ENCODE measurements at regions not wholly inside any gene's neighbourhood (a gene's known extent, or its start where the extent isn't known, plus 50 kb on each side); places are given as distances from the start of the nearest gene placed in this dataset.
"Not testable (repeated sequence)": the region's sequence is repeated elsewhere in the genome, so short reads cannot be mapped to it uniquely, and the experiment has no call there.

DNA sequence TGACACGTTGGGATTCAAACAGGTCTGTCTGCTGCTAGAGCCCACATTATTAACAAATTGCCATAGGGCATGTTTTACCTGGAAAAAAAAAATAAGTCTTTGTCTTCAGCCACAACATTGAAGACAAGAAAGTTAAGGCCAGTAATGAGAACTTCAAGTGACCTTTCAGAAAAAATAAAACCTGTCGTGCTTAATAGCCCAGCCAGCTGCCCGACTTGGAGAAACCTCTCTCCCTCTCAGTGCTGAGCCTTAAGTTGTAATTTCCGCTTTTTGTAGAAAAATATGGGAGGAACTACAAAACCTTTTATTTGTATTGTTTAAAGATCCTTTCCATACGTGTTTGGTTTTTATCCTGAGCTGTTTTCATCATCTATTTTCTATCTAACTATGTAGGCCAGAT lies 454.3 kb upstream of the SLITRK6 start:
- not testable (repeated sequence) for H3K4me3 Mint-ChIP-seq; H3K27ac Mint-ChIP-seq; H3K27me3 Mint-ChIP-seq (ENCODE audit: low read depth); DNase-seq (ENCODE audit: low spot score); H3K9me3 Mint-ChIP-seq; H3K4me1 Mint-ChIP-seq (ENCODE audit: low read depth); H3K36me3 Mint-ChIP-seq (ENCODE audit: low read depth)

DNA sequence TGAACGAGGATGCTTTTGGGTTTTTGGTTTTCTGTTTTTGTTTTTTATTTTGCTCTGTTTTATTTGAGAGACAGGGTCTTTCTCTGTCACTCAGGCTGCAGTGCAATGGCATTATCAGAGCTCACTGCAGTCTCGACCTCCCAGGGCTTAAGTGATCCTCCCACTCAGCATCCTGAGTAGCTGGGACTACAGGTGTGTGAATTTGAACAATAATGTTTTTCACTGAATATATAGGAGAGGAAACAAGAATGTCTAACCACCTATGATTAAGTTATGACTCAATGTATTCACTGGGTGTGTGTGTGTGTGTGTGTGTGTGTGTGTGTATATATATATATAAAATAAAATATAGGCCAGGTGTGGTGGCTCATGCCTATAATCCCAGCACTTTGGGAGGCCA lies 456.6 kb upstream of the SLITRK6 start:
- H3K9me3 Mint-ChIP-seq; H3K36me3 Mint-ChIP-seq (ENCODE audit: low read depth); H3K4me3 Mint-ChIP-seq; H3K27me3 Mint-ChIP-seq (ENCODE audit: low read depth); DNase-seq (ENCODE audit: low spot score); H3K27ac Mint-ChIP-seq; H3K4me1 Mint-ChIP-seq (ENCODE audit: low read depth): not testable (repeated sequence)

DNA sequence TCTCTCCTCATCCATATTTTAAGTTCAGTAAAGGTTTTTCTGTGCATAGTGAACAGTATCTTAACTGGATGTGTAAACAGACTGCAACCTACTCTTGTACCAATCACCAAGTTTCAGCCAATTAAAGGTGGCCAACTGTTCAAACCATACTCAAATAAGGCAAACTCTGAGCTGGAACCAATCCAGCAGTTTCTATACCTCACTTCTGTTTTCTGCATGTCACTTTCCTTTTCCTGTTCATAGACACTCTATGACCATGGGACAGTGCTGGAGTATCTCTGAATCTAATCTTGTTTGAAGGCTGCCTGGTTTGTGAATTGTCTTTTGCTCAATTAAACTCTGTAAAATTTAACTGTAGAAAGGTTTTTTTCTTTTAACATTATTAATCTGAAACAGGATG lies 470.3 kb upstream of the SLITRK6 start:
- Mint-ChIP-seq H3K4me1 (ENCODE audit: low read depth) (no peaks in the 10 kb centered on the region), H3K9me3 (peaks cover 10% of the 10 kb centered on the region), H3K27ac (no peak overlapping the region), H3K36me3 (ENCODE audit: low read depth) (no peaks in the 10 kb centered on the region), H3K27me3 (ENCODE audit: low read depth) (no peaks in the 10 kb centered on the region), H3K4me3 (no peak overlapping the region)
- no peak for DNase-seq (ENCODE audit: low spot score)

GRCh38 chr13:86282442-86282841 lies 483.2 kb upstream of the SLITRK6 start:
- H3K27ac Mint-ChIP-seq: no peak overlapping the region
- H3K4me3 Mint-ChIP-seq: no peak overlapping the region
- no peaks in the 10 kb centered on the region for H3K4me1 Mint-ChIP-seq (ENCODE audit: low read depth)
- no peaks in the 10 kb centered on the region for H3K27me3 Mint-ChIP-seq (ENCODE audit: low read depth)
- H3K9me3 Mint-ChIP-seq: peaks cover 4% of the 10 kb centered on the region
- DNase-seq (ENCODE audit: low spot score): no peak
- H3K36me3 Mint-ChIP-seq (ENCODE audit: low read depth): no peaks in the 10 kb centered on the region

- no peaks in the 10 kb centered on the region for H3K4me1 Mint-ChIP-seq (ENCODE audit: low read depth)
- peaks cover 4% of the 10 kb centered on the region for H3K9me3 Mint-ChIP-seq
- DNase-seq (ENCODE audit: low spot score): no peak
- H3K27ac Mint-ChIP-seq: no peak overlapping the region
- no peaks in the 10 kb centered on the region for H3K27me3 Mint-ChIP-seq (ENCODE audit: low read depth)
- no peaks in the 10 kb centered on the region for H3K36me3 Mint-ChIP-seq (ENCODE audit: low read depth)
- no peak overlapping the region for H3K4me3 Mint-ChIP-seq
Observed at GRCh38 chr13:86283031-86283430, 483.8 kb upstream of the SLITRK6 start.

DNA sequence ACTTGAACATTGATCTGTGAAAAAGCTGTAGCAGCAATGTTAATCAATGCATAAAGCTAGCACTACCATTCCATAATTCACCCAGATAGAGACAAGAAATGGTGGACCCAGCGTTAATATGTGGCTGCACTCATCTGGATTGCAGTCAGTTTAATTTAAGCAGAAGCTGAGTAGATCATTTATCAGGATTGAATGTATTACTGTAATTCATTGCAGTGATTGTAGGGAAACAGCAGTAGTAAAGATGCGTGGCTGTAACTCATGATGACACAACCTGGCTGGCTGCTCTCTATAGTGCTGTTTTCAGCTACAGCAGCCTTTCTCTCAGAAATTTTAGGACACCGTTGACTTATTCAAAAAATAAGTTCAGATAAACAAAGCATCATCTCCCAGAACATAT lies 499.5 kb upstream of the SLITRK6 start:
- H3K27ac Mint-ChIP-seq: no peak overlapping the region
- H3K4me3 Mint-ChIP-seq: no peak overlapping the region
- H3K36me3 Mint-ChIP-seq (ENCODE audit: low read depth): no peaks in the 10 kb centered on the region
- peaks cover 3% of the 10 kb centered on the region for H3K9me3 Mint-ChIP-seq
- H3K27me3 Mint-ChIP-seq (ENCODE audit: low read depth): no peaks in the 10 kb centered on the region
- DNase-seq (ENCODE audit: low spot score): no peak
- H3K4me1 Mint-ChIP-seq (ENCODE audit: low read depth): no peaks in the 10 kb centered on the region

DNA sequence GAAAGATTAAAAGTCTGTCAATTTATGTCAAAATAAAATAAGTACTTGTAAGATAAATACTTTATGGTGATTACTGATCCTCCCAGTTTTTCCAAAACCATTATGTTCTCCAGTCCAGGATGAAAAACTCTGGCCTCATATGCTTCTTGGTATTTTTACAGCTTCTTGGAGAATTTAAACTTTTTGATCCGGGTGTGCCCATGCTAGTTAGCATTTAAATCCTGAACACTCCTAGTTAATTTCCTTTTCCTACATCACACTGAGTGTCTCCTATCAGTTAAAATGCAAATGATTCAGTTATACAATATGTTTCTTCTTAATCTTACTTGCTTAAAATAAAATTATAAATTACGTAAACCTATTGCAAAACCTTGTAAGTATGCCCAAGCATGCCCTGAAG lies 499.9 kb upstream of the SLITRK6 start:
- Mint-ChIP-seq H3K27ac (no peak overlapping the region), H3K4me1 (ENCODE audit: low read depth) (no peaks in the 10 kb centered on the region), H3K36me3 (ENCODE audit: low read depth) (no peaks in the 10 kb centered on the region), H3K27me3 (ENCODE audit: low read depth) (no peaks in the 10 kb centered on the region), H3K9me3 (peaks cover 3% of the 10 kb centered on the region), H3K4me3 (no peak overlapping the region)
- DNase-seq (ENCODE audit: low spot score): no peak

- no peaks in the 10 kb centered on the region for H3K27me3 Mint-ChIP-seq (ENCODE audit: low read depth)
Observed at GRCh38 chr13:86309881-86310280, 510.7 kb upstream of the SLITRK6 start.

DNA sequence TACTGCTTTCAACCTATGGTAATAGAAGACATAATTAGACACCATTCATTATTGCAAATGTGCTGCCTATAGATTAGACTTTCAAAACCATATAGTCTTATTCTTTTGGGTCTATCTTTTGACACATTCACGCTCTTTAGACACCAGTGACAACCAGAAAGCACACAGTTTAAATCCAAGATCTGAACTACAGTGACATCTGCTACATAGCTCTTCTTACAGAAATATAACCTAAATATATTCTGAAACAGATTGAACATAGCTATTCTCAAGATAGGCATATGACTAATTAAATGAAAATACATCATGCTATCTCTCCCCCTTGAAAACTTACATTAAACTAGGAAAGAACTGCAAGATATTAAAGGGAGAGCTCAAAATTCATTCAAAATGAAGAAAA lies 514.2 kb upstream of the SLITRK6 start:
- Mint-ChIP-seq H3K27ac (no peak overlapping the region), H3K4me1 (ENCODE audit: low read depth) (no peaks in the 10 kb centered on the region), H3K4me3 (no peak overlapping the region), H3K36me3 (ENCODE audit: low read depth) (no peaks in the 10 kb centered on the region), H3K27me3 (ENCODE audit: low read depth) (no peaks in the 10 kb centered on the region), H3K9me3 (peaks cover 22% of the 10 kb centered on the region)
- DNase-seq (ENCODE audit: low spot score): no peak

More at GRCh38 chr13:86309881-86310280, 510.7 kb upstream of the SLITRK6 start:
- H3K9me3 Mint-ChIP-seq: peaks cover 15% of the 10 kb centered on the region
- H3K4me3 Mint-ChIP-seq: no peak overlapping the region
- DNase-seq (ENCODE audit: low spot score): no peak
- no peaks in the 10 kb centered on the region for H3K36me3 Mint-ChIP-seq (ENCODE audit: low read depth)
- H3K4me1 Mint-ChIP-seq (ENCODE audit: low read depth): no peaks in the 10 kb centered on the region
- H3K27ac Mint-ChIP-seq: no peak overlapping the region

DNA sequence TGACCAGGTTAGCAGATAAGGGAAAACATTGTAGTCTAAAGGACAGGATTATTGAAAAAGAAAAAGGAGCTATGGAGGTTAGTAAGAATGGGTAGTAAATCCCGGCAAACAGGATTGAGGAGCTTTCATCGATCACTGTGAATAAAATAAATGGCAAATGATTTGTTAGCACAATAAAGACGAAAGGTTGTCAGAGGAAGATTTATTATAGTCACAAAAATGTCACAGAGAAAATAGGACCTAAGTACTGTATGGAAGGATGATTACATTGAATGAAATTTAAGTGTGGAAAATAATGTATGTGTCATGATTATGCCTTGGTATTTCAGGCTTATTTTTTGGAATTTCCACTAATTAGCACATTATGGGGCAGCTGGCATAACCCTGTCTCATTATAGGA lies 519.2 kb upstream of the SLITRK6 start:
- Mint-ChIP-seq H3K36me3 (ENCODE audit: low read depth) (no peaks in the 10 kb centered on the region), H3K9me3 (peaks cover 23% of the 10 kb centered on the region), H3K27me3 (ENCODE audit: low read depth) (no peaks in the 10 kb centered on the region), H3K4me3 (no peak overlapping the region), H3K4me1 (ENCODE audit: low read depth) (no peaks in the 10 kb centered on the region), H3K27ac (no peak overlapping the region)
- no peak for DNase-seq (ENCODE audit: low spot score)

DNA sequence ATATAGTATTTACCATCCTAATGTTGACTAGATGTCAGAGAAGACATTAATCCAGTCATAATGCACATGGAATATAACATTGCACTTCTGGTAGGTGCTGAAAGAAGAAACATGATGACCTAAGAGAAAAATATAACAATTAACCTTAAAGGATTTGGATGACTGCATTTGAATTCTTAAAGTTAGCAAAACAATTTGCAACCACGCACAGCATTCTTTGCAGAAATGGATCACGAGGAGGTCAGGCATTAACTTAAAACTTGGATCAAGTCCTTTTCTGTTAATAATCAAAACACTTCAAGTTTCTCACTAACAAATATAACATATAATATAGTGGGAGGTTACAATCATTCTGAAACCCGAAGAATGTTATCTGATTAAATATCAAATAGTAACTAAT lies 525.0 kb upstream of the SLITRK6 start:
- Mint-ChIP-seq H3K9me3 (peaks cover 32% of the 10 kb centered on the region), H3K36me3 (ENCODE audit: low read depth) (no peaks in the 10 kb centered on the region), H3K27me3 (ENCODE audit: low read depth) (no peaks in the 10 kb centered on the region), H3K27ac (no peak overlapping the region), H3K4me1 (ENCODE audit: low read depth) (no peaks in the 10 kb centered on the region), H3K4me3 (no peak overlapping the region)
- DNase-seq (ENCODE audit: low spot score): no peak

DNA sequence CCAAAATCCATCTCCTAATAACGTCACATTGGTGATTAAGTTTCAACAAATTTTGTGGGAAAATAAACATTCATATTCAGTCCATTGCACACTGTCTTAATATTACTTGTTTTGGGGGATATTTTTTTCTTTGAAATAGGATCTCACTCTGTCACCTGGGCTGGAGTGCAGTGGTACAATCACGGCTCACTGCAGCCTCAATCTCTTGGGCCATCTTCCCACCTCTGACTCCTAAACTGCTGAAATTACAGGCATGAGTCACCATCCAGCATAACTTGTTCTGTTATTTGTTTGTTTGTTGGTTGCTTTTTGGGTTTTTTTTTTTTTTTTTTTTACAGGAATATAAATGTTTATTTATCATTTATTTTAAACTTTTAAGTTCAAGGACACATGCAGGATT lies 556.1 kb upstream of the SLITRK6 start:
- no peaks in the 10 kb centered on the region for H3K4me1 Mint-ChIP-seq (ENCODE audit: low read depth)
- H3K27me3 Mint-ChIP-seq (ENCODE audit: low read depth): no peaks in the 10 kb centered on the region
- no peak overlapping the region for H3K4me3 Mint-ChIP-seq
- peaks cover 31% of the 10 kb centered on the region for H3K9me3 Mint-ChIP-seq
- no peak overlapping the region for H3K27ac Mint-ChIP-seq
- no peaks in the 10 kb centered on the region for H3K36me3 Mint-ChIP-seq (ENCODE audit: low read depth)
- DNase-seq (ENCODE audit: low spot score): no peak

DNA sequence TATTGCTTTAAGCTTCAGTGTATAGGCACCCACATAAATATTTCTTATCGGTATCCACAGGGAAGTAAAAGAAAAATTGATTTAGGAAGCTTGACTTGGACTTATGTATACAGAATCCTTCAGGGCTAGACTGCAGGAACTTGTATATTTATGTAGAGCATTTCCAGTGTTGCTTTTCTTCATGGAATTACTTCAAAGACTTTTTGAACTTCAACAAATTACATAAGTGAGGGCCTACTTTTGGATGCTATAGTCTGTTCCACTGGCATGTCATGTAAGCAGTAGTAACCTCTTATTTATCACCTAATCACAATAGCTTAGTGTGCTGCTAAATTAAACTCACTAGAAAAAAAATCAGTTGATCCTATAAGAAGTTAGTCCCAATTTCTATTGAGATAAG lies 557.9 kb upstream of the SLITRK6 start:
- Mint-ChIP-seq H3K27ac (no peak overlapping the region), H3K4me3 (no peak overlapping the region), H3K9me3 (peaks cover 42% of the 10 kb centered on the region), H3K27me3 (ENCODE audit: low read depth) (no peaks in the 10 kb centered on the region), H3K4me1 (ENCODE audit: low read depth) (no peaks in the 10 kb centered on the region), H3K36me3 (ENCODE audit: low read depth) (no peaks in the 10 kb centered on the region)
- DNase-seq (ENCODE audit: low spot score): no peak

DNA sequence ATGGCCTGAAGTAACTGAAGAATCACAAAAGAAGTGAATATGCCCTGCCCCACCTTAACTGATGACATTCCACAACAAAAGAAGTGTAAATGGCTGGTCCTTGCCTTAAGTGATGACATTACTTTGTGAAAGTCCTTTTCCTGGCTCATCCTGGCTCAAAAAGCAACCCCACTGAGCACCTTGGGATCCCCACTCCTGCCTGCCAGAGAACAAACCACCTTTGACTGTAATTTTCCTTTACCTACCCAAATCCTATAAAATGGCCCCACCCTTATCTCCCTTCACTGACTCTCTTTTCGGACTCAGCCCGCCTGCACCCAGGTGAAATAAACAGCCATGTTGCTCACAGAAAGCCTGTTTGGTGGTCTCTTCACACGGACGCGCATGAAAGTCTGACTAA lies 564.5 kb upstream of the SLITRK6 start:
- not testable (repeated sequence) for H3K4me3 Mint-ChIP-seq; DNase-seq (ENCODE audit: low spot score); H3K36me3 Mint-ChIP-seq (ENCODE audit: low read depth); H3K4me1 Mint-ChIP-seq (ENCODE audit: low read depth); H3K27ac Mint-ChIP-seq; H3K27me3 Mint-ChIP-seq (ENCODE audit: low read depth)
- peaks cover 45% of the 10 kb centered on the region for H3K9me3 Mint-ChIP-seq

GRCh38 chr13:86368924-86369323 lies 569.7 kb upstream of the SLITRK6 start:
- DNase-seq (ENCODE audit: low spot score): no peak
- H3K9me3 Mint-ChIP-seq: peaks cover 32% of the 10 kb centered on the region
- H3K4me3 Mint-ChIP-seq: no peak overlapping the region
- H3K36me3 Mint-ChIP-seq (ENCODE audit: low read depth): no peaks in the 10 kb centered on the region
- H3K27me3 Mint-ChIP-seq (ENCODE audit: low read depth): no peaks in the 10 kb centered on the region
- no peak overlapping the region for H3K27ac Mint-ChIP-seq
- H3K4me1 Mint-ChIP-seq (ENCODE audit: low read depth): no peaks in the 10 kb centered on the region

Measured in T-helper 2 cell treated with Interferon-gamma antibody and Interleukin-4, amounts not matched to agents 5 μg/mL and 100 μg/mL, for 36 hours (primary cell).